WTC11 (cell line): ENCODE measurements at regions not wholly inside any gene's neighbourhood (a gene's known extent, or its start where the extent isn't known, plus 50 kb on each side); places are given as distances from the start of the nearest gene placed in this dataset.

Experiments
- NR3C1 ChIP-seq: sonication (generic); formaldehyde crosslinking; conservative IDR thresholded peaks from 2 replicates; pipeline ENCODE4 v1.8.1; 2023; ENCODE audit warnings: low read depth, mild to moderate bottlenecking, missing genetic modification reagents
- ZNF232 ChIP-seq: sonication (generic); formaldehyde crosslinking; IDR thresholded peaks from 2 replicates; pipeline ENCODE4 v1.8.0; 2022; ENCODE audit warnings: mild to moderate bottlenecking, missing genetic modification reagents
- TF ChIP-seq, protein P1 (sequence below): sonication (generic); formaldehyde crosslinking; IDR thresholded peaks from 2 replicates; pipeline ENCODE4 v1.8.1; 2022; ENCODE audit warnings: mild to moderate bottlenecking, moderate library complexity, missing genetic modification reagents
- TF ChIP-seq, protein P2 (sequence below): fragments of 200-600 bp; IDR thresholded peaks from 2 replicates; pipeline ENCODE4 v1.8.0; 2022; ENCODE audit warnings: antibody characterized with exemption
- TF ChIP-seq, protein P3 (sequence below): fragments of 250-450 bp; sonication (Bioruptor Pico); IDR thresholded peaks from 2 replicates; pipeline ENCODE4 v2.1.2; 2022; ENCODE audit warnings: mild to moderate bottlenecking, moderate library complexity

DNA sequence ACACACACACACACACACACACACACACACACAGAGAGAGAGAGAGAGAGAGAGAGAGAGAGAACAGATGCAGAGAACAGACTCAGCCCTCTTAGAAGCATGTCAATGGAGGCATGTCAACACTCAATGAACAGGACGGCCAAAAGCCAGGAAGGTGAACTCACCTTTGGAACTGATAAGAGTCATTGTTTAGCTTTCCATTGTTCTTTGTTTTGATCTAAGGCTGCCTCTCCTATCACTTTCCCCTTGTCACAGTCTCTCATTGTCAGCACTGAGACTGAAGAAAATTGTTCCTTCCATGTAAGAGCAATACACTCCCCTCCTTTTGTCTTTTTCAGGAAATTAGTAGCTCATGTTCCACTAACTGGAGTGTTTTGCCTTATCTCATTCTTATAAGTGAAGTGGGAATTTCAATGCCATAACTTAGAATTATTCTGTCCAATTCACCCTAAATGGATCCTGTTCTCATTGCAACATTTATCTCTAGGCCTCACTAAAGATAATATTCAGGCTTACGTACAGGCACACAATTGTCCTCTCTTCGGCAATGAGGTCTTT lies 218.0 kb downstream of the DUSP6 start:
- TF ChIP-seq ZNF232 (no peak), NR3C1 (CRISPR knock-in tag) (no peak)
- TF ChIP-seq, protein P1, sequence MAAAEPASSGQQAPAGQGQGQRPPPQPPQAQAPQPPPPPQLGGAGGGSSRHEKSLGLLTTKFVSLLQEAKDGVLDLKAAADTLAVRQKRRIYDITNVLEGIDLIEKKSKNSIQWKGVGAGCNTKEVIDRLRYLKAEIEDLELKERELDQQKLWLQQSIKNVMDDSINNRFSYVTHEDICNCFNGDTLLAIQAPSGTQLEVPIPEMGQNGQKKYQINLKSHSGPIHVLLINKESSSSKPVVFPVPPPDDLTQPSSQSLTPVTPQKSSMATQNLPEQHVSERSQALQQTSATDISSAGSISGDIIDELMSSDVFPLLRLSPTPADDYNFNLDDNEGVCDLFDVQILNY (CRISPR knock-in tag): no peak
- TF ChIP-seq, protein P2, sequence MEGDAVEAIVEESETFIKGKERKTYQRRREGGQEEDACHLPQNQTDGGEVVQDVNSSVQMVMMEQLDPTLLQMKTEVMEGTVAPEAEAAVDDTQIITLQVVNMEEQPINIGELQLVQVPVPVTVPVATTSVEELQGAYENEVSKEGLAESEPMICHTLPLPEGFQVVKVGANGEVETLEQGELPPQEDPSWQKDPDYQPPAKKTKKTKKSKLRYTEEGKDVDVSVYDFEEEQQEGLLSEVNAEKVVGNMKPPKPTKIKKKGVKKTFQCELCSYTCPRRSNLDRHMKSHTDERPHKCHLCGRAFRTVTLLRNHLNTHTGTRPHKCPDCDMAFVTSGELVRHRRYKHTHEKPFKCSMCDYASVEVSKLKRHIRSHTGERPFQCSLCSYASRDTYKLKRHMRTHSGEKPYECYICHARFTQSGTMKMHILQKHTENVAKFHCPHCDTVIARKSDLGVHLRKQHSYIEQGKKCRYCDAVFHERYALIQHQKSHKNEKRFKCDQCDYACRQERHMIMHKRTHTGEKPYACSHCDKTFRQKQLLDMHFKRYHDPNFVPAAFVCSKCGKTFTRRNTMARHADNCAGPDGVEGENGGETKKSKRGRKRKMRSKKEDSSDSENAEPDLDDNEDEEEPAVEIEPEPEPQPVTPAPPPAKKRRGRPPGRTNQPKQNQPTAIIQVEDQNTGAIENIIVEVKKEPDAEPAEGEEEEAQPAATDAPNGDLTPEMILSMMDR: no peak
- TF ChIP-seq, protein P3, sequence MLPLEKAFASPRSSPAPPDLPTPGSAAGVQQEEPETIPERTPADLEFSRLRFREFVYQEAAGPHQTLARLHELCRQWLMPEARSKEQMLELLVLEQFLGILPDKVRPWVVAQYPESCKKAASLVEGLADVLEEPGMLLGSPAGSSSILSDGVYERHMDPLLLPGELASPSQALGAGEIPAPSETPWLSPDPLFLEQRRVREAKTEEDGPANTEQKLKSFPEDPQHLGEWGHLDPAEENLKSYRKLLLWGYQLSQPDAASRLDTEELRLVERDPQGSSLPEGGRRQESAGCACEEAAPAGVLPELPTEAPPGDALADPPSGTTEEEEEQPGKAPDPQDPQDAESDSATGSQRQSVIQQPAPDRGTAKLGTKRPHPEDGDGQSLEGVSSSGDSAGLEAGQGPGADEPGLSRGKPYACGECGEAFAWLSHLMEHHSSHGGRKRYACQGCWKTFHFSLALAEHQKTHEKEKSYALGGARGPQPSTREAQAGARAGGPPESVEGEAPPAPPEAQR (CRISPR knock-in tag): no peak
